Femur (tissue), 1 donor: ENCODE measurements at regions not wholly inside any gene's neighbourhood (a gene's known extent, or its start where the extent isn't known, plus 50 kb on each side); places are given as distances from the start of the nearest gene placed in this dataset.

Experiments
- DNase-seq: peaks from one replicate; pipeline ENCODE4 v3.0.0-alpha.2; 2017

DNA sequence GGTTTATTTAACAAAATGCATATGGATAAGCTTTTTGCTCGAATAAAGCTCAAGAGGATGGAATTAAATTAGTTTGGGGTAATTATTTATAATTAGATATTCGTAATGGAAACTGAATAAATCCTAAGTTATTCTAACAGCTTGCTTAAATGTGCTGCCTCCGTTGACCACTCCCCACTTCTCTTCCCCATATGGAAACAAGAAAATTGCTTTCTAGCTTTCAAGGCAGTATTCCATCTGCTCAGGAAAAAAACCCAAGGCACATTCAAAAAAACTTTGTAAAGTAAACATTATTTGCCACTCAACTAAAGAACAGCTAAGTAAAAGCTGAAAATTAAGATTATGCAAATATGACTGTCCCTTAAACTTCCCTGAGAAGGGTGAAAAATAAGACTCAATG is 369.2 kb downstream of the HAO1 start:
- DNase-seq: no peak

DNA sequence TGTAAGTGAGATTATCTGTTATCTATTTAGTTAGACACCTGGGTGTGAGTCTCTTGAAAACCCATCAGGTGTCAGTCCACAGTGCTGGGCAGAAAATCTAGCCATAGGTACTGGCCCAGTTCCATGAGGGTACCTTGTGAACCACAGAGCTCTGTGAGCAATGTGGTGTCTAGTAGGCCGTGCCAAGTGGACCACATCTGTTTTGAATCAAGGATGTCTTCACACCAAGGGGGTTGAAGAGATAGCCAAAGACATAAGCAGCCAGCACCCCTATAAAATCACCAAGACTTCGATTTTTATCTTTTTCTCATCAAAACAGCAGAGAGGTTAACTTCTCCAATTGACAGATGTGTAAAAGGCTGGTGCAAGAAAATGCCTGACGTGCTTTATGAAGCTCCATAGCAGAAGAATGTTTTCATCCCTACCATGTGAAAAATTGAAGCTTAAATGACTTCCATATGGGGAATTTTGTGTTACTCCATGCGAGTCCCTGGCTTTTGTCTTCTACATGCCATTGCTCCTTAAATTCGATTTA is 368.7 kb downstream of the HAO1 start:
- DNase-seq: no peak

DNA sequence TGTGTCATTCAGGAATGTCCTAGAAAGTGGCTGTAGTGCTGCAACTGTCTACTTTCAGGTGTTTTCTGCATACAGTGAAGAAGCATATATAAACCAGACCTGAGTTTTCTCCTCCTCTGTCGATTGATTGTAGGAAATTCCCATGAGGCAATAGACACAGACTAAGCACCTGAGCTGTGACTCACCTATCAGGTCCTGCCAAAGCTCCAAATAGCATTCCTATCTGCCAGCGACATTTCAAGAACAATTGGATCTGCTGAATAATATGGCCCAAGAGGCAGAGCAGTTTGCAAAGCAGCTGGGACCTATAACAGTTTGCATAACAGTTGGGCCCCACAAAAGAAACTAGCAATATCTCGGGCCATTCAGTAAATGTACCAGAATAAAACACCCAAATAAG is 360.4 kb downstream of the HAO1 start:
- no peak for DNase-seq

DNA sequence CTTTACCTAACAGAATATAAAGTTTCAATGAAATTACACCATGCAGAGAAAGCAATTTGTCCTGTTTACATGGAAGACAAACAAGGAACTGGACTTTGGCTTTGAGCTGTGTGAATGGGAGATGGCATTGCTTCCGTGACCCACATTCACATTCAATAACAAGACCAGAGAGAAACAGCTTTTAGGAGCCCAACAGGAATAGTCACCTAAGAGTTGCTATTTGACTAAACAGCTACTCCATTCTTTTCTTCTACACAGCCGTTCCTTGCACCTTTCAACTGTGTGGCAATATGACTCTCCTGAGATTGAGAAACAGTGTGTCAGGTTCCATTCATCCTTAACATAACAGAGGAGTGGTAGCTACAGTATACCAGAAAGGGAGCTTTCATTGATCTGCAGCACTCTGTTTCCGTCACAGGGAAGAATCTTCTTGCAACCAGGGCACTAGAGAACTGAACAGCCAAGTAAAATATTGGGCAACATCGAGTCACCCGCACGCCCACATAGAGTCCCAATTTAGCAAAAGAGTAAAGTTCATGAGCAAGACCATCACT is 355.1 kb downstream of the HAO1 start:
- no peak for DNase-seq

DNA sequence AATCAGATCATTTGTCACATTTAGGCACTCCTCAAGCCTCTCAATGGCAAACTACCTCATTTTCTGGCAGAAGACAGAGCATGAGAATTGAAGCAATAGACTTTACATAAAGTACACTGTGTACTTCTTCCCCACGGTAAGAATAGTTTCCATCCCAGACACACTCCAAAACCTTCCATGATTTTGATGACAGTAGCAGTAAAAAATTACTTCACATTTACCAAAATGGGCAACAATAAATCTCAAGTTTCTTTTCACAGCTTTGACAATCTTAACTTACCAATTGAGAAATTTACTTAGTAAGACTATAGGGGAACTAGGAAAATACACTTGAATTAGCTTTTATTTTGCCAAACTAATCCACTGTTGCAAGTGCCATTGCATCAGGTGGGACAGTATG is 353.8 kb downstream of the HAO1 start:
- DNase-seq: no peak

DNA sequence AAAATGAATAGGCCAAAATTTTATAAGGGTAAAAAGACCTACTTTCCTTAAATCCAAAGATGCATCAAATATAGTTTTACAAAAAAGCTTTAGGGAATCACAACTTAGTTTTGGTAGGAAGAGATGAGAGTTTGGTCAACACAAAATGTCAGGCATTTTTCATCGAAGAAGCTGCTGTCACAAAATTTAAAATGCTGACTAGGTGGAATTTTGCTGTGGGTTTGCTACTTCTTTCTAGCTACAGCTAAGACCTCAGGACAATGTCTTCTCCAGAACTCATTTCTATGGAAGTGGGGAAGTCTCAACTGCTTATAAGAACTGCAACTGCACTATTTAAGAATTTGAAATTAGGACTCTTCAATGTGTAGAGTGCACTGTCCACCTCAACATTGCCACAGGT is 351.1 kb downstream of the HAO1 start:
- DNase-seq: no peak

DNA sequence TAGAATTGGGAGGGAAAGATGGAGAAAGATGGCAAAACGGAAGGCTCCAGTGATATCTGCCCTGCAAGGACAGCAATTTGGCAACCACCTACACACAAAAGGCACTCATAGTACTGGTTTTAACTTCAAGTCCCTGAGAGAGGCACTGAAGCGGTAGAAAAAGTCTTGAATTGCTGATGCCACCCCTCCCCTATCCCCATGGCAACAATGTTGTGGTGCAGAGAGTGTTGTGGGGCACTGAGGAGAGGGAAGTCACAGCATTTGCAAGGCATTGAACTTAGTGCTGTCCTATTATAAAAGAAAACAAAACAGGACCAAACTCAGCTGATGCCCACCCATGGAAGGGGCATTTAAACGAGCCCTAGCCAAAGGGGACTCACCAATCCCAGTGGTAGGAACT is 343.7 kb downstream of the HAO1 start:
- DNase-seq: no peak

DNA sequence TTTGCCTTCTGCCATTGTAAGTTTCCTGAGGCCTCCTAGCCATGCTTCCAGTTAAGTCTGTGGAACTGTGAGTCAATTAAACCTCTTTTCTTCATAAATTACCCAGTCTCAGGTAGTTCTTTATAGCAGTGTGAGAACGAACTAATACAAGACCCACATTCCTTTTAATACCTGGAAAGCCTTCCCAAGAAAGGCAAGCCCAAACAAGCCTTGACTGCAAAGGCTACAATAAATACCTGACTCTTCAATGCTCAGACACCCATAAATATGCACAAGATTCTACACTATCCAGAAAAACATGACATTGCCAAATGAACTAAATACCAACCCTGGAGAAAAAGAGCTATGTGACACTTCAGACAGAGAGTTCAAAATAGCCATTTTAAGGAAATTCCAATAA is 338.8 kb downstream of the HAO1 start:
- no peak for DNase-seq

DNA sequence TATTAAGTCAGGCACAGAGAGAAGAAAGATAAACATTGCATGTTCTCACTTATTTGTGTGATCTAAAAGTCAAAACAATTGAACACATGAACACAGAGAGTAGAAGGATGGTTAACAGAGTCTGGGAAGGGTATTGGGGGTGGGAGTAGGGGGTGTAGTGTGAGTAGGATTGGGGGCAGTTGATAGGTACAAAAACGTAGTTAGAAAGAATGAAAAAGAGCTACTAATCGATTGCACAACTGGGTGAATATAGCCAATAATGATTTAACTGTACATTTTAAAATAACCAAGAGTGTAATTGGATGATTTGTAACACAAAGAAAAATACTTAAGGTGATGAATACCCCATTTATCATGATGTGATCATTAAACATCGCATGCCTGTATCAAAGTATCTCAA is 333.3 kb downstream of the HAO1 start:
- no peak for DNase-seq

DNA sequence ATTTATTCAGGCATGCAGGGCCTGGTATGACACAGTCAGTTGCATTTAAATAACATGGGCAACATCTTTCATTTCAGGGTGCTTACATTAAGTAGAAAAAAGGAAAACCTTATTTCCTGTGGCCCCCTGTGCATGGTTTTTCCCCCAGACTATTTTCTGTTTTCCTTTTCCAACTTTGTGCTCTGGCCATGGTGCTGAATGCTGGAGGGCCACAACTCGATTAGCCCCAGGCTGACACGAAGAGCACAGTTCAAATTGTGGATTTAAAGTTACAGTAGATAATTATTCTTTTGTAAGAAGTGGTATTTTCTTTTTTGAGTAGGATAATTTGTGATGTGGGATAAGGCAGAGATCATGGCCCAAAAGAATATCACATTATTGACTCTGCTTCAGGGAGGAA is 332.0 kb downstream of the HAO1 start:
- DNase-seq: no peak

DNA sequence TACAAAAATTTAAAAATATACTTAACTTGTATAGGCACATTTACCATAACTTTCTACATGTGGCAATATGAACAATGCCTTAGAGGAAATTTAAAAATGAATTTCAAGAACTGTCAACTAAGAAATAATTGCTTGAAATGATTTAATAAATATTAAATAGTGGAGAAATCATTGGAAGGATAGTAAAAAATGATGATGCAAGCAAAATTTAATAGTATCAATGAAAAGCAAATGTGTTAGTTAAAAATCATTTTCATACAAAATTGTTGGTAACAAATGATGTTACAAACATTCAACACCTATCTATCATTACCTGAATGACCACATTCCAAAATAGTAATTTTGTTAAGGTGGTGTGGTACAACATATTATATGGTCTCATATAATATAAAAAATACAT is 331.0 kb downstream of the HAO1 start:
- no peak for DNase-seq

DNA sequence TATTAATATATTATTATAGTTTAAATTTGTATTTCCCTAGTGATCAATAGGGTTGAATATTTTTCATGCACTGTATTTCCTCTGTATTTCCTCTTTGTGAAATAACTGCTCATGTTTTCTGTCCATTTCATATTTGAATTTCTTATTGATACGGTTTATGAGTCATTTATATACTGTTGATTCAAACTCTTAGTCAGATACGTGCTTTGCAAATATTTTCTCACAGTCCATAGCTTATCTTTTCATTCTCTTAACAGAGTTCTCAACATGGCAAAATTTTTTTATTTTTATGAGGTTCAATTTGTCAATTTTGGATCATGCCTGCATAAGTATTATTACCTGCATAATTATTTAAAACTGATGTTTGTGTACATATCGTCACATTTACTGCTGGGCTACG is 329.6 kb downstream of the HAO1 start:
- no peak for DNase-seq

DNA sequence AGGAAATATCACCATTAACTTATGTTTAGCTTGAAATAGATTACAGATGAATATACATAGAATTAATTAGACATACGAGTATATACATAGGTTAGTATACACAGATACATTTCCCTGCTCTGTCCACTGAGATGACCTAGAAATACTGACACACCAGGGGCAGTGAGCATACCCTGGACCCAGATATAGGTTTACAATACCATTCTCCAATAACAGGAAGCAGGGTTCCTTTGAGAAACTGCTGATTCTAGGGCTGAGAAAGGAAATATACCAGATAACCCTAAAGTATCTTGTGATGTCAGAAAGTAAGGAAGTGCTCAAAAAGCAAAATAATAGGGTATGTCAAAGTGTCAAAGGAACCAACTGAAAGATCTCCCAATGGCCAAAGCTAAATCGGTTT is 322.5 kb downstream of the HAO1 start:
- DNase-seq: no peak

DNA sequence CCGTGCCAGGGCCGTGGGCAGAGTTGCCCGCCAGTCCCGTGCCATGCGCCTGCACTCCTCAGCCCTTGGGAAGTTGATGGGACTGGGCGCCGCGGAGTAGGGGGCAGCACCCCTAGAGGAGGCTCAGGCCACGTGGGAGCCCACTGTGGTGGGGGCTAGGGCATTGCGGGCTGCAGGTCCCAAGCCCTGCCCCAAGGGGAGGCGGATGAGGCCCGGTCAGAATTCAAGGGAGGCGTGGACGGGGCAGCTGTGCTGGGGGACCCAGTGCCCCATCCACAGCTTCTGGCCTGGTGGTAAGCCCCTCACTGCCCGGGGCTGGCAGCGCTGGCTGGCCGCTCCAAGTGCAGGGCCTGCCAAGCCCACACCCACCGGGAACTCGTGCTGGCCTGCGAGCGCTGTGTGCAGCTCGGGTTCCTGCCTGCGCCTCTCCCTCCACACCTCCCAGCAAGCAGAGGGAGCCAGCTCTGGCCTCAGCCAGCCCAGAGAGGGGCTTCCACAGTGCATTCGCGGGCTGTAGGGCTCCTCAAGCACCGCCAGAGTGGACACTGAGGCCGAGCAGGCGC is 317.8 kb downstream of the HAO1 start:
- no peak for DNase-seq

DNA sequence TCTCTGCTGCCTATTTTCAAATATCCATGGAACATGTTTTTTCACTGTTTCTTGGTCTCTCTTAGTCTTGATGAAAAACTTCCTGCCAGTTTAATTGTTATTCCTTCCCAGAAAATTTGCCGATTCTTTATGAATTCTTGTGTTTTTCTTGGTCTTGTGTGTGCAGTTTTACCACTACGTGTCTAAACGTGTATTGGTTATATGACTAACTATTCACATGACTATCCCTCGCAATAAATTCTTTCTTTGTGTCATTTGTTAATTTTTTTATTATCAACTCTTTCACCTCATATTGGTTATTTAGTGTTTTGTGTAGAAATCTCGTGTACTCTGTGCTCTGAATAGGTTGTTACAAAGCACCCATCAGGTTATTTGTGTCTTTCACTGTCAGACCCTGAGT is 315.4 kb downstream of the HAO1 start:
- no peak for DNase-seq

DNA sequence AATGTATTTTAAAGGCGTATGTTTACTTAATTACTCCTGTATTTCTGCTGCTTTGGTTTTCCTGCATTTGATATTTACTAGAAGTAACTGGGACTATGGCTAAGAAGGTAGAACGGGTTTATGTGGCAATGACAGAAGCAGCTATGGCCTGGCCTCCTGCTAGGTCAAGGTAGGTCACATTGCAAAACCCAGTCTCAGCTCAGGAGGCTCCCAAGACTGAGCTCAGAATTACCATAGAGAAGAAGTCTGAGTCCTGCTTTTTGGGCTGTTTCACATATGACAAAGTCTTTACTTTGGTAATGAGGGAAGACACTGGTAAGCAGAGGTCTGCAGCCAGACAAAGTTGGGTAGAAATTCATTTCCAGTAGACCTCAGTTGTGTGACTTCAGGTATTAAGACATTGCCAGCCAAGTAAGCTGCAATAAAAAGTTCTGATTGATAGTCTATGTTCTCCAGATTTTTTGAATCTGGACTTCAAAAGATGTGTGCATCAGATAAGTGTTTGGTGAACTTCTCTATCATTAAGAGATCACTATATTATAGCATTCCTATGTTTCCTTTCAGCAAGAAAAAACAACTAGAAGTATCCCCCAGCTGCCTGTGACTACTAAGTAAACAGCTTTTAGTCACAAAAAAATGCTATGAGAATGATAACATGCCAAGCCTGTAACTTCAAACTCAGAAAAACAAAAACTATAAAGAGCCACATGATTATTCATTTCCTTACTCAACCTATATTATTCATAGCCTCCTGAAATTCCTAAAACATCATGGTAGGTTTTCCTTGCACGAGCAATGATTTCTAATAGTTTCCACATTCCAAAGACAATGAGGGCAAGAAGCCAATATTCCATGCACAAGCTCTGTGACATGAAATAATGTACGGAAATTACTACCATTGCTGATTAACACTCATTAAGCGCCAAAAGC is 312.3 kb downstream of the HAO1 start:
- DNase-seq: no peak

DNA sequence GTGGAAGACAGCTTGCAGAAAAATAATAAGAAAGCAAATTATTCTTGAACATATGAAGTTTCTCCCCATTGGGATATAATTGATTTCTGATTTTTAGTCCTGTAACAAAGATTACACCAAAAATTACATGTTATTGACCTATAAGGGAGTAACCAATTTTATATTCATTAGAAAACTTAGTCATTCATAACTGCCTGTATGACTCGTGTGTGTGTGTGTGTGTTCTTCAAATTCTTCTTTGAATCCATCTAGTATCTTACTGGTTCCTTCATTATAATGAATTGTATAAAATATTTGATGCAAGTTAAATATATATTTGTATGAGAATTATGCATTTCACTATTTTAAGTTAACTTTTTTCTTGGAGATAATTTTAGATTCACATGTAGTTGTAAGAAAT is 310.4 kb downstream of the HAO1 start:
- DNase-seq: no peak

DNA sequence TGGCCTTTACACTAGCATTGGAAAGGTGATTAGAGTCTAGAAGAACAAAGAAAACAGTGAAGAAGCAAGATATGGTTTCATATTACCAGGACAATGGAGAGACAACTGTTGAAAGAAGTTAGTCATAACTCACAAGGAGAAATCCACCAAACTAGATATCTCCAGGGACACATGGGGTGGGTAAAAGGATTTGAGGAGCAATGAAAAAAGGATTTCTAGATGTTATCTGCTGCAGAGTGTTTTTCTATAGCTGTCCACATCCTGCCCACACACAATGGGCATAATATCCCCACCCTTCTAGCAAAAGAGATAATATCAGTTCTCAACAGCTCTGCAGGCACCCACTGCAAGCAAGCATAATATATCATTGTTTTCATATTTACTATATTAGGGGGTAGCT is 303.1 kb downstream of the HAO1 start:
- no peak for DNase-seq

DNA sequence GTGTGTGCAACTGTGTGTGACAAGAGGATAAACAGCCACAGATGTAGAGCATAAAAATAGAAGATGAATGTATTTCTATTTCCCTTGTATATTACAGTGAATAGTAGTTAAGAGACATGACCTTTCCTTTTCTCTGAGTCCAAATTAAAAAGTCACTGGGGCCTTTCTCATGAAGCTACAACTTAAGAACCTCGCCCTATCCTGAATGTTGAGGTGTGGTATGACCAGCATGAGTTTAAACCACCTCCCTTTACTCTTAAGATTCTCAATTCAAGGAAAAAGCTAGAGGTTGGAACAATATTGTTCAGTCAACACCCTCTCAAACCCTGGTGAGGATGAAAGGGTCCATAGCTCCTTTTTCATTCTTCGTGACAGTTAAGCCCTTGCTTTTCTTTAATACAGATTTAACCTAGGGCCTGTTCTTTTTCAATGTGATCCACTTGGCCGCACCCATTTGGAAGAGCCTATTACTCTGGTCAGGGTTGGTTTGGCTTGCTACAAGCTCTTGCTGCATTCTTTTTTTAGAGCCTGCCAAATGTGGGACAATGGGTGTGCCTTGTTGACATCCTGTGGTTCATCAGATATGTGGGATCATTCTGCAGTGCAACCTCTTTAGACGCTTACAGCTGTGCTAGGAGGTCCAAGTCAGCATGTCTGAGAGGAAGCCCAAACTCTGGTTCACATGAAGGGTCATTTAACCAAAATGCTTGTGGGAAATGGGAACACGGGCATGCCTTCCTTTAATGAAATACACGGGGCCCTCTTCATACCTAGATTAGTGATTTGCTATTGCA is 290.0 kb downstream of the HAO1 start:
- DNase-seq: no peak

DNA sequence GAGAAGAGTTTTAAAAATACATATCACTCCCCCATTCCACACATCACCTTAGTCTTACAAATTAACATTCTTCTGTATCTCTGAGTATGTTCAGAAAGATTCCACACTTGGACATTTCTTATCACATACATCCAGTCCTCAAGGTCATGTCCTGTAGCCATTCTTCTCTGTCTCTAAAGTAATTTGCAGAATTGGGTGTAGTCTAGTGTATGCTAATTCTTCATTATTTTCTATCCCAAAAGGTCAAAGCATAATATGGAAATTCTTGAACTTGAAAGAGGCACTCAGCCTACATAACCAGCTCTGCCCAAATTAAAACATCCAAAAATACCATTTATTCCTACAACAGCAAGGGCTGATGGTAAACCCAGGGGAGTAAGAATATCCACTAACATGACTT is 286.0 kb downstream of the HAO1 start:
- DNase-seq: no peak

DNA sequence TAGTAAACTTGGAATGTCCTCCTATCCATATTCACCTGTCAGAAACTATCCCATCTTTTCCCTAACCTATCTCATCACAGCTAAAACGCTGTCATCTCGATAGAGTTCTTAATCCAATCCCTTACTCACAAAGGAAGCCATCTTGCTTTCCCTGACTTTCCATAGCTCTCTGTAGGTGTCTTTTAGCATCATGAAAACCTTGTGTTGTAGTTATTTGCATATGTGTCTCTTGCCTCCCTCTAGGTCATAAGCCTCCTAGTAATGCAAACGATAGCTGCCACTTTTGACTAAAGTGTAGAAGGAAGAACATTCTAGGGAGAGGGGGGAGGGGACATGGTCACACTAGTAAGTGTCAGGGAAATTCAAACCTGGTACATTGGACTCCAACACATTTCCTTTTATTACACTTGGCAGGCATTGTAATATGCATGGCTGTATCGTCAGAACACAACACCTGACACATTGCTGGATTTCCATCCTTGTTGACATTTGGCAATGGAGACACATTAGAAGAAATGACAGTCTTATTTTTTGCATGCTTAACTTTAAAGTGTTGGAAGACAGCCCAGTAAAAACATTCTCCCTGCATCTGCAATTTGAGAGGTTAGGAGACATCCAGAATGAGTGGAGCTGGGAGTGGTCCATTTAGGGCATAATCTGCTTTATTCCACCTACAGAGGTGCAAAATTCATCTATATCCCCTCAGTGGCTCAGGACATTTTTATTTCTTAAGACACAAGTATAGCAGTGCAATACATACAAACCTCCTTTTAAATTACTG is 283.4 kb downstream of the HAO1 start:
- DNase-seq: no peak

DNA sequence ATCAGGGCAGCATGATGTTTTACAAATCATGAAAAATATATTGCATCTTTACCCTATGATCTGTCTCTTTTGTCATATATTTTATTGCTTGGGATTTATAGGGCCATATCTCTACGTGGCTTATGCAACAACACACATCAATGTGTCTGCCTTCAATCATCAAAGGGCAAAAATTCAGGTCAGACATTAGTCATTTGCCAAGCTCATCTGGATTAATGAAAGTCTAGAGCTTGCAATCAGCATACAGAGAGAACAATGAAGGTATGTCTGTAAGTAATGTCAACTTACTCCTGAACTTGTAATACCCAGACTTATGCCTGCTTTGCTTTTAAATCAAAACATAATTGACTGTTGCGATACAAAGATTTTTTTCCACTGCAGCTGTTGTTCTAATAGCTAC is 282.7 kb downstream of the HAO1 start:
- DNase-seq: no peak

DNA sequence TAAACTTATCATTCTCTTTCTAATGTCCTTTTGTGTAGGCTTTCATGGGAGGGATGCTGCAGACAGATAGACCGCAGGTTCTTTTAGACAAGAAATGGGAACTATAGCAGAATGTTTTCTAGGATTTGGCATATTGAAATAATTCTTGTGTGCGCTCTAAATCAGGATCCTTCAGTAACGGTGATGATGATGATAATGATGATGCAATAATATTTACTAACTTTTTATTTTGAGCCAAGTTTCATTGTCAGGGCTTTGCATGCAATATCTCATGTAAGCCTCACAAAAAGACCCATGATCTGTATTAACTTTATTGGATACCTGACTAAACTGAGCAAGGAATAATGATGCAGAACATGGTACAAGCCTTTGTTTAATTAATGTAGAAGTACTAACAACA is 280.1 kb downstream of the HAO1 start:
- DNase-seq: no peak
